GM12878 (cell line): ENCODE measurements at regions not wholly inside any gene's neighbourhood (a gene's known extent, or its start where the extent isn't known, plus 50 kb on each side); places are given as distances from the start of the nearest gene placed in this dataset.

Experiments
- ATAC-seq: fragments of 200-7000 bp; cut with Tn5 transposase; 3 replicates; pipeline ENCODE4 v1.9.1; 2020; ENCODE audit warnings: mild to moderate bottlenecking, moderate library complexity
- BruUV-seq: library from RNA; stranded (reverse); fragments of 400-500 nt; replicated peaks from 2 replicates; lab custom pipeline; 2021; lab: Mats Ljungman, UMichigan
- CTCF ChIA-PET: fragments of 300-600 bp; sonication (Branson Sonifier 250); formaldehyde crosslinking; extraction: SDS; loops from one replicate; lab custom pipeline; 2021; ENCODE audit warnings: inconsistent platforms; lab: Yijun Ruan, JAX
- POLR2A ChIA-PET: fragments of 350-600 bp; formaldehyde crosslinking; extraction: SDS; loops from one replicate; lab custom pipeline; 2021; ENCODE audit warnings: inconsistent platforms; lab: Charles Lee
- RAD21 ChIA-PET: fragments of 300-600 bp; sonication (Branson Sonifier 250); formaldehyde crosslinking; loops from one replicate; lab custom pipeline; 2023; ENCODE audit warnings: antibody characterized with exemption; ENCODE audit not compliant: unreplicated experiment; lab: Charles Lee
- SMC1A ChIA-PET: fragments of 300-600 bp; sonication (Branson Sonifier 250); formaldehyde crosslinking; loops from one replicate; lab custom pipeline; 2023; ENCODE audit not compliant: unreplicated experiment, uncharacterized antibody; lab: Charles Lee
- DNase-seq: peaks from one replicate; pipeline ENCODE4 v3.0.0-alpha.2; 2011; ENCODE audit warnings: low read depth, low spot score
- FAIRE-seq: peaks from 3 replicates; lab custom pipeline; 2011; peaks lifted over from hg19 to GRCh38; lab: Jason Lieb, UNC
- H2AFZ ChIP-seq: 2 replicates; pipeline ENCODE4 v1.6.0; 2011; ENCODE audit warnings: low read depth, low read length, control low read depth; ENCODE audit not compliant: control insufficient read depth
- H3K27ac ChIP-seq: 2 replicates; pipeline ENCODE4 v1.5.1; 2011; ENCODE audit warnings: control low read depth; ENCODE audit not compliant: control insufficient read depth, insufficient read depth
- H3K27me3 ChIP-seq, 2 experiments: replicated peaks in 1 of 2; 2 replicates each; pipeline versions ENCODE4 v1.6.0 to v1.6.1; 2011; ENCODE audit warnings: low read length in 1 of 2; ENCODE audit not compliant: control insufficient read depth in 2 of 2, insufficient read depth in 2 of 2
- H3K36me3 ChIP-seq, 2 experiments: 2 replicates each; pipeline ENCODE4 v1.5.1; 2011; ENCODE audit warnings: low read length in 1 of 2; ENCODE audit not compliant: control insufficient read depth in 2 of 2, insufficient read depth in 2 of 2
- H3K4me1 ChIP-seq: 2 replicates; pipeline ENCODE4 v1.6.1; 2011; ENCODE audit warnings: mild to moderate bottlenecking, low read length, moderate library complexity, mixed read lengths; ENCODE audit not compliant: control insufficient read depth, insufficient read depth
- H3K4me2 ChIP-seq: 2 replicates; pipeline ENCODE4 v1.6.0; 2011; ENCODE audit warnings: control low read depth; ENCODE audit not compliant: control insufficient read depth, insufficient read depth
- H3K4me3 ChIP-seq: fragments of 200-600 bp; sonication (generic); 2 replicates; pipeline ENCODE4 v1.5.1; 2016
- H3K79me2 ChIP-seq: 2 replicates; pipeline ENCODE4 v1.6.0; 2011; ENCODE audit warnings: low read length; ENCODE audit not compliant: control insufficient read depth, insufficient read depth
- H3K9ac ChIP-seq: 2 replicates; pipeline ENCODE4 v1.8.0; 2011; ENCODE audit warnings: low read length, control low read depth, mixed read lengths; ENCODE audit not compliant: control insufficient read depth, insufficient read depth
- H3K9me3 ChIP-seq: replicated peaks from 3 replicates; pipeline ENCODE4 v1.5.1; 2011; ENCODE audit warnings: mild to moderate bottlenecking, low read length; ENCODE audit not compliant: control insufficient read depth, insufficient read depth
- H4K20me1 ChIP-seq: 2 replicates; pipeline ENCODE4 v1.6.0; 2011; ENCODE audit not compliant: control insufficient read depth, insufficient read depth
- BCLAF1 ChIP-seq: fragments of 450-650 bp; IDR thresholded peaks from 2 replicates; pipeline ENCODE4 v1.6.1; 2017; ENCODE audit warnings: antibody characterized with exemption, mild to moderate bottlenecking, moderate library complexity
- HCFC1 ChIP-seq: fragments of 150-350 bp; IDR thresholded peaks from 2 replicates; pipeline ENCODE4 v1.6.1; 2014; ENCODE audit warnings: low read length
- JUNB ChIP-seq: IDR thresholded peaks from 2 replicates; pipeline ENCODE4 v1.6.1; 2016; ENCODE audit warnings: antibody characterized with exemption, mild to moderate bottlenecking
- MAX ChIP-seq: IDR thresholded peaks from 2 replicates; pipeline ENCODE4 v1.6.1; 2012; ENCODE audit warnings: low read depth, low read length, improper control_type of control experiment
- MEF2A ChIP-seq: IDR thresholded peaks from 2 replicates; pipeline ENCODE4 v1.6.1; 2011; ENCODE audit warnings: low read depth, mild to moderate bottlenecking, low read length, moderate library complexity; ENCODE audit not compliant: insufficient read depth
- NBN ChIP-seq: fragments of 450-650 bp; IDR thresholded peaks from 2 replicates; pipeline ENCODE4 v1.6.1; 2016
- NFXL1 ChIP-seq: fragments of 450-650 bp; IDR thresholded peaks from 2 replicates; pipeline ENCODE4 v1.6.1; 2017; ENCODE audit warnings: antibody characterized with exemption, mild to moderate bottlenecking, borderline replicate concordance
- NFYA ChIP-seq: IDR thresholded peaks from 2 replicates; pipeline ENCODE4 v1.6.1; 2011; ENCODE audit warnings: low read depth, mild to moderate bottlenecking, low read length, improper control_type of control experiment, borderline replicate concordance
- NR2C2 ChIP-seq: IDR thresholded peaks from 2 replicates; pipeline ENCODE4 v1.6.1; 2011; ENCODE audit warnings: borderline replicate concordance, low read depth; ENCODE audit not compliant: control insufficient read depth, insufficient read length
- POLR2AphosphoS5 ChIP-seq: IDR thresholded peaks from 2 replicates; pipeline ENCODE4 v1.6.1; 2011; ENCODE audit warnings: mild to moderate bottlenecking, low read length, inconsistent platforms
- POU2F2 ChIP-seq: IDR thresholded peaks from 3 replicates; pipeline ENCODE4 v1.6.1; 2011; ENCODE audit warnings: low read depth, mild to moderate bottlenecking, low read length, borderline replicate concordance
- PRDM15 ChIP-seq: fragments of 450-650 bp; formaldehyde crosslinking; IDR thresholded peaks from 2 replicates; pipeline ENCODE4 v1.4.0; 2020; ENCODE audit warnings: mild to moderate bottlenecking, moderate library complexity
- RELB ChIP-seq: fragments of 450-650 bp; IDR thresholded peaks from 2 replicates; pipeline ENCODE4 v1.6.1; 2017; ENCODE audit warnings: low read depth, mild to moderate bottlenecking, moderate library complexity
- SMAD1 ChIP-seq: fragments of 450-650 bp; IDR thresholded peaks from 2 replicates; pipeline ENCODE4 v1.6.1; 2018; ENCODE audit warnings: mild to moderate bottlenecking, low read depth; ENCODE audit not compliant: partially characterized antibody
- TBL1XR1 ChIP-seq: IDR thresholded peaks from 2 replicates; pipeline ENCODE4 v1.6.1; 2012; ENCODE audit warnings: low read depth, low read length, improper control_type of control experiment
- YBX1 ChIP-seq: fragments of 450-650 bp; IDR thresholded peaks from 2 replicates; pipeline ENCODE4 v1.6.1; 2016; ENCODE audit warnings: antibody characterized with exemption
- WGBS: methylation state at CpG from one replicate; pipeline ENCODE4 v1.1.6; 2016; ENCODE audit warnings: low lambda C conversion rate; ENCODE audit not compliant: insufficient replicate concordance, insufficient coverage; ENCODE audit errors: missing lambda C conversion rate; 5-methylcytosine and 5-hydroxymethylcytosine counted together
- in situ Hi-C: fragments of 300-500 bp; cut with MboI; formaldehyde crosslinking; loops from 9 replicates; pipeline ENCODE4 v1.14.3; 2018; ENCODE audit warnings: mixed read lengths
- intact Hi-C: fragments of 100-400 bp; cut with micrococcal nuclease; formaldehyde crosslinking; loops from one replicate; pipeline ENCODE4 v1.14.2; 2022; ENCODE audit not compliant: unreplicated experiment

- no peaks in the 10 kb centered on the region for H3K27me3 ChIP-seq
- POLR2A ChIA-PET: no interaction called here
- no peaks in the 10 kb centered on the region for H3K4me1 ChIP-seq
- H3K4me3 ChIP-seq: no peak overlapping the region
- BruUV-seq: no TSS peak
- 26% methylated on average over 3 of the region's 3 CpGs for WGBS
- no peak overlapping the region for H3K9ac ChIP-seq
- H3K27ac ChIP-seq: no peak overlapping the region
- SMC1A ChIA-PET: no interaction called here
- in situ Hi-C loops: no loop called here
- RAD21 ChIA-PET: no interaction called here
- H3K9me3 ChIP-seq: no peaks in the 10 kb centered on the region
- H3K79me2 ChIP-seq: no peaks in the 10 kb centered on the region
- ATAC-seq (no peak), DNase-seq (no peak), FAIRE-seq (no peak)
- H4K20me1 ChIP-seq: no peaks in the 10 kb centered on the region
- H3K4me2 ChIP-seq: no peak overlapping the region
- H3K36me3 ChIP-seq: no peaks in the 10 kb centered on the region
- H2AFZ ChIP-seq: no peak overlapping the region
- intact Hi-C loops: no loop called here
- CTCF ChIA-PET: no interaction called here
- no peak for TF ChIP-seq MAX
- no peak for TF ChIP-seq NFXL1
- no peak for TF ChIP-seq POLR2AphosphoS5
- TF ChIP-seq JUNB: no peak
- TF ChIP-seq YBX1: no peak
- TF ChIP-seq NFYA: no peak
- TF ChIP-seq TBL1XR1: no peak
- TF ChIP-seq POU2F2: no peak
- no peak for TF ChIP-seq RELB
- TF ChIP-seq NBN: no peak
- no peak for TF ChIP-seq BCLAF1
- TF ChIP-seq PRDM15: no peak
- TF ChIP-seq NR2C2: no peak
- TF ChIP-seq HCFC1: no peak
- no peak for TF ChIP-seq MEF2A
- TF ChIP-seq SMAD1: no peak
Observed at GRCh38 chr6:141133836-141134235, 998.9 kb upstream of the GJE1 start.
